Liver (tissue), 8 donors: ENCODE measurements at regions not wholly inside any gene's neighbourhood (a gene's known extent, or its start where the extent isn't known, plus 50 kb on each side); places are given as distances from the start of the nearest gene placed in this dataset.
"Not testable (repeated sequence)": the region's sequence is repeated elsewhere in the genome, so short reads cannot be mapped to it uniquely, and the experiment has no call there.

Experiments
- DNase-seq: peaks from one replicate; pipeline ENCODE4 v3.0.0-alpha.2; 2017; ENCODE audit warnings: low spot score
- H3K27ac ChIP-seq, 2 donors: one replicate each; pipeline ENCODE4 v1.7.0; 2013; ENCODE audit warnings: inconsistent platforms in 2 of 2, low read length in 2 of 2, control low read depth in 1 of 2, low read depth in 1 of 2, mild to moderate bottlenecking in 1 of 2
- H3K27me3 ChIP-seq, 4 donors: one replicate each; pipeline versions ENCODE4 v1.6.1 to v1.7.0; 2013; ENCODE audit warnings: low read length in 3 of 4, inconsistent platforms in 1 of 4, mild to moderate bottlenecking in 1 of 4, moderate library complexity in 1 of 4; ENCODE audit not compliant: control insufficient read depth in 4 of 4, insufficient read depth in 4 of 4
- H3K36me3 ChIP-seq, 4 donors: one replicate each; pipeline versions ENCODE4 v1.6.1 to v1.7.0; 2013; ENCODE audit warnings: low read length in 3 of 4, mild to moderate bottlenecking in 3 of 4, low read depth in 1 of 4, moderate library complexity in 1 of 4; ENCODE audit not compliant: control insufficient read depth in 4 of 4, insufficient read depth in 3 of 4
- H3K4me1 ChIP-seq, 4 donors: one replicate each; pipeline versions ENCODE4 v1.6.1 to v1.7.0; 2013; ENCODE audit warnings: low read length in 3 of 4, mild to moderate bottlenecking in 3 of 4, moderate library complexity in 1 of 4; ENCODE audit not compliant: control insufficient read depth in 4 of 4, insufficient read depth in 4 of 4
- H3K4me3 ChIP-seq, 3 donors: one replicate each; pipeline versions ENCODE4 v1.6.1 to v1.7.0; 2013; ENCODE audit warnings: low read length in 3 of 3, control low read depth in 1 of 3, low read depth in 1 of 3, mild to moderate bottlenecking in 1 of 3
- H3K9ac ChIP-seq, 2 donors: one replicate each; pipeline ENCODE4 v1.7.0; 2013; ENCODE audit warnings: low read length in 2 of 2, mild to moderate bottlenecking in 2 of 2, moderate library complexity in 2 of 2, control low read depth in 1 of 2, low read depth in 1 of 2
- H3K9me3 ChIP-seq, 4 donors: one replicate each; pipeline versions ENCODE4 v1.6.1 to v1.7.0; 2013; ENCODE audit warnings: low read length in 3 of 4; ENCODE audit not compliant: control insufficient read depth in 4 of 4
- ATF3 ChIP-seq: IDR thresholded peaks from 2 replicates; pipeline ENCODE4 v1.6.1; 2016; ENCODE audit warnings: antibody characterized with exemption
- CTCF ChIP-seq: fragments of 150-350 bp; IDR thresholded peaks from 2 replicates; pipeline ENCODE4 v1.5.1; 2017; ENCODE audit warnings: improper control_type of control experiment, low read depth, low read length; ENCODE audit not compliant: missing input control
- EGR1 ChIP-seq, 2 donors: IDR thresholded peaks; 2 replicates each; pipeline ENCODE4 v1.6.1; 2016 to 2018; ENCODE audit warnings: antibody characterized with exemption in 2 of 2, low read depth in 2 of 2
- FOXA1 ChIP-seq: IDR thresholded peaks from 2 replicates; pipeline ENCODE4 v1.6.1; 2016; ENCODE audit warnings: antibody characterized with exemption
- FOXA2 ChIP-seq: IDR thresholded peaks from 2 replicates; pipeline ENCODE4 v1.6.1; 2016; ENCODE audit warnings: antibody characterized with exemption
- JUND ChIP-seq, 2 donors: IDR thresholded peaks; 2 replicates each; pipeline ENCODE4 v1.6.1; 2016; ENCODE audit warnings: antibody characterized with exemption in 2 of 2
- NR2F2 ChIP-seq: IDR thresholded peaks from 2 replicates; pipeline ENCODE4 v1.6.1; 2016; ENCODE audit warnings: antibody characterized with exemption
- RAD21 ChIP-seq, 2 donors: IDR thresholded peaks; 2 replicates each; pipeline ENCODE4 v1.6.1; 2016; ENCODE audit warnings: antibody characterized with exemption in 2 of 2, mild to moderate bottlenecking in 2 of 2
- REST ChIP-seq: IDR thresholded peaks from 2 replicates; pipeline ENCODE4 v1.6.1; 2016; ENCODE audit warnings: antibody characterized with exemption, mild to moderate bottlenecking
- RXRA ChIP-seq, 2 donors: IDR thresholded peaks; 2 replicates each; pipeline ENCODE4 v1.6.1; 2017 to 2018; ENCODE audit warnings: antibody characterized with exemption in 2 of 2, mild to moderate bottlenecking in 1 of 2
- SP1 ChIP-seq: IDR thresholded peaks from 2 replicates; pipeline ENCODE4 v1.6.1; 2018; ENCODE audit warnings: antibody characterized with exemption, mild to moderate bottlenecking
- TAF1 ChIP-seq: conservative IDR thresholded peaks from 2 replicates; pipeline ENCODE4 v1.6.1; 2016; ENCODE audit warnings: antibody characterized with exemption, mild to moderate bottlenecking
- YY1 ChIP-seq: IDR thresholded peaks from 2 replicates; pipeline ENCODE4 v1.6.1; 2016; ENCODE audit warnings: antibody characterized with exemption, mild to moderate bottlenecking
- ZBTB33 ChIP-seq: IDR thresholded peaks from 2 replicates; pipeline ENCODE4 v1.6.1; 2016; ENCODE audit warnings: antibody characterized with exemption
- WGBS: extraction: QIAGEN DNeasy Blood & Tissue Kit; methylation state at CpG from one replicate; pipeline ENCODE4 v1.1.7; 2013; 5-methylcytosine and 5-hydroxymethylcytosine counted together
- donor health status: healthy.
- donor health status: healthy.
- donor health status: healthy.
- donor health status: healthy.
- donor health status: healthy.

GRCh38 chr2:192682511-192682910 is 487.8 kb upstream of the TMEFF2 start:
- not testable (repeated sequence) for H3K27me3 ChIP-seq, H3K36me3 ChIP-seq, DNase-seq, H3K9me3 ChIP-seq, H3K4me3 ChIP-seq, H3K4me1 ChIP-seq, H3K9ac ChIP-seq, H3K27ac ChIP-seq
- WGBS: 97% methylated on average over 27 of the region's 27 CpGs

GRCh38 chr2:192675681-192676080 is 480.9 kb upstream of the TMEFF2 start:
- WGBS: 78% methylated on average over 5 of the region's 5 CpGs
- DNase-seq: no peak

More at GRCh38 chr2:192675681-192676080, 480.9 kb upstream of the TMEFF2 start:
- H3K27me3 ChIP-seq: no peaks in the 10 kb centered on the region
- H3K9me3 ChIP-seq: no peaks in the 10 kb centered on the region
- TF ChIP-seq EGR1 (IDR thresholded peaks at IDR 0.05; ENCODE audit: low read depth in 2 of 2): no peak
- TF ChIP-seq YY1: no peak
- TF ChIP-seq JUND (IDR thresholded peaks at IDR 0.05): no peak
- no peak for TF ChIP-seq FOXA2
- no peak for TF ChIP-seq RAD21 (IDR thresholded peaks at IDR 0.05)
- no peak for TF ChIP-seq TAF1
- TF ChIP-seq RXRA (IDR thresholded peaks at IDR 0.05): no peak
- no peak for TF ChIP-seq FOXA1
- no peak for TF ChIP-seq SP1
- TF ChIP-seq CTCF: no peak
- no peak for TF ChIP-seq REST
- no peak for TF ChIP-seq ZBTB33
- TF ChIP-seq NR2F2: no peak
- TF ChIP-seq ATF3: no peak
- no peaks in the 10 kb centered on the region for H3K36me3 ChIP-seq
- no peaks in the 10 kb centered on the region for H3K4me1 ChIP-seq
- H3K4me3 ChIP-seq: no peak overlapping the region
- no peak overlapping the region for H3K27ac ChIP-seq
- H3K9ac ChIP-seq: no peak overlapping the region
